Lower leg skin (tissue), 3 donors: ENCODE measurements at regions not wholly inside any gene's neighbourhood (a gene's known extent, or its start where the extent isn't known, plus 50 kb on each side); places are given as distances from the start of the nearest gene placed in this dataset.
"Not testable (repeated sequence)": the region's sequence is repeated elsewhere in the genome, so short reads cannot be mapped to it uniquely, and the experiment has no call there.

Source experiments
- CTCF ChIP-seq, 3 donors: fragments of 450-650 bp; IDR thresholded peaks; one replicate each; pipeline ENCODE4 v1.5.1; 2016; ENCODE audit warnings: antibody characterized with exemption in 3 of 3, mild to moderate bottlenecking in 3 of 3, moderate library complexity in 2 of 3
- POLR2A ChIP-seq, 2 donors: fragments of 450-650 bp; IDR thresholded peaks; one replicate each; pipeline ENCODE4 v1.6.1; 2016 to 2017; ENCODE audit warnings: antibody characterized with exemption in 2 of 2, mild to moderate bottlenecking in 1 of 2, moderate library complexity in 1 of 2

- not testable (repeated sequence) for TF ChIP-seq CTCF, POLR2A (IDR thresholded peaks at IDR 0.05)
These were observed 86.3 kb upstream of the SYT13 start for GRCh38 chr11:45372414-45372813.
